Ecto neural progenitor cell (in vitro differentiated cells): ENCODE measurements at regions not wholly inside any gene's neighbourhood (a gene's known extent, or its start where the extent isn't known, plus 50 kb on each side); places are given as distances from the start of the nearest gene placed in this dataset.
"Not testable (repeated sequence)": the region's sequence is repeated elsewhere in the genome, so short reads cannot be mapped to it uniquely, and the experiment has no call there.

Experiments
- DNase-seq: peaks from one replicate; pipeline ENCODE4 v3.0.0-alpha.2; 2018; ENCODE audit warnings: low spot score

DNA sequence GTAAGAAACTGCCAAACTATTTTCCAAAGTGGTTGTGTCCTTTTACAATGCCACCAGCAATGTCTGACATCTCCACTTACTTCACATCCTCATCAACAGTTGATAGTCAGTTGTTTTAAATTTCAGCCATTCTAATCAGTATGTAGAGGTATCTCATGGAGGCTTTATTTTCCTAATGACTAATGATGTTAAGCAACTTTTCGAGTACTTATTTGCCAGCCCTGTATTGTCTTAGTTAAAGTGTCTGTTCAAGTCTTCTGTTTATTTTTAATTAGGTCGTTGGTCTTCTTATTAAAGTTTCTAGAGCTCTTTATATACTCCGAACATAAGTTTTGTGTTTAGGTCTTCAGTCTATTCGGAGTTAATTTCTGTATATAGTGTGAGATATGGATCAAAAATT lies 54.9 kb upstream of the NBPF12 start:
- not testable (repeated sequence) for DNase-seq

DNA sequence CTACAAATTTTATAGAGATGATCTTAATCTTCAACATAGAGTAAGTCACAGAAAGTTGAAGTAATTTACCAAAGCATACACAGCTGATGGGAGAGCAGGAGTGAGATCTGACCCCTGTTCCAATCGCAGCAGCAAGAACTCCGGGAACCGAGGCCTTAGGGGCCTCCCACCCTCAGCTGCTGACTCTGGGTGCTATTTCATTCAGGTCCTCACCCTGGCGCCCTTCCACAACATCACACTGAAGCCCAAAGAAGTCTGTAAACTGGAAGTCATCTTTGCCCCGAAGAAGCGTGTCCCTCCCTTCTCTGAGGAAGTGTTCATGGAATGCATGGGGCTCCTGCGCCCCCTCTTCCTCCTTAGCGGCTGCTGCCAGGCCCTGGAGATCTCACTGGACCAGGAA lies 57.0 kb upstream of the NBPF12 start:
- not testable (repeated sequence) for DNase-seq

- not testable (repeated sequence) for DNase-seq
These were observed 74.3 kb upstream of the NBPF12 start for GRCh38 chr1:146863799-146864319.

- DNase-seq: not testable (repeated sequence)
These were observed 85.0 kb upstream of the NBPF12 start for GRCh38 chr1:146853147-146853546.

DNA sequence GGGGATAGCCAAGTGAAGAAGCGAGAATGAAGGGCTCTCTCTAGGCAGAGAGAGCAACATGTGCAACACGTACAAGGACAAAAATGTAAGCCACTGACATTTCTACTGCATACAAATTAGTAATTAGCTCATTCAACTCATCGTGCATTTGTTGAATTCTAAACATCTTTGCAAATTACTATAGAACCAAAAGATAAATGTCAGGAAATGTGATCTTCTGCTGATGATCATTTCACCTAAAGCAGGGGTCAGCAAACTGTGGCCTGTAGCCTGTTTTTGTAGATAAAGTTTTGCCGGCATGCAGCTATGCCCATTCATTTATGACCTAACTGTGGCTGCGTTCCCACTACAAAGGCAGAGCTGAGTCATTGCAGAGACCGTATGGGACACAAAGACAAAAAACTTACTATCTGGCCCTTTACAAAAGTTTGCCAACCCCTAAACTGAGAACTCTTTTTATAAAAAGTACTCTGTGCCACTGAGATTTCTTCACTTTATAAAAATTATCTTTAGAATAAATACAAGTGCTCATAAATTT lies 87.7 kb upstream of the NBPF12 start:
- DNase-seq: not testable (repeated sequence)

DNA sequence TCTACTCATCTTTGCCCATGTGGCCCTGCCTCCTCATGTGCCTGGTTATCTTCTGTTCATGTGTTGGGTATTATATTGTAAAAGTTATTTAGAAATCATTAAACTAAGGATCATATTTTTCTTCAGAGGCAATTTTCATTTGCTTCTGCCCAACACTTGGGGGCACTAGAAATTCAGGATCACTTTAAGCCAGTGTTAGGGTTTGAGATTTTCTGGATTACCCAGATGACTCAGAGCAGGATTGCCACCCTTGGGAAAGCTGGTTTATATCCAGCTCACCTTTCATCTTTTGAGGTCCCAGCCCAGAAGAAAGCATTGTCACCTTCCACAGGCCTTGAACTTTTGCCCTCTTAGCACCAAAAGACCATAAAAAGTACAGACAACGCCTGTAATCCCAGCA lies 99.4 kb upstream of the NBPF12 start:
- not testable (repeated sequence) for DNase-seq

DNA sequence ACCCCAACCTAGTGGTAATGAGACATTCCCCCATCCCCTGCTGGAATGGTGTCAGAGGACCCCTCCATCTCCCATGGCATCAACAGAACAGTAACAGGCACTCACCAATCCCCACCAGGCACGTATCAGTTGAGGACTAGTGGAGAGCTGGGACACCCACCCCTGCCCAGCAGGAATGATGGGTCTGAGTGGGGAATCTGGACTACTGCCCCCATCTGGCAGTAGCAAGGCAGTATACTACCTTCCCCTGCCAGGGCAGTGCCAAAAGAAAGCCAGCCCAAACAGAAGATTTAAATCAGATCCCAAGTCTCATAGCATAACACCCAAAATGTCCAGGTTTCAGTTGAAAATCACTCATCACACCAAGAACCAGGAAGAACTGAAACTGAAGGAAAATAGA lies 111.2 kb upstream of the NBPF12 start:
- not testable (repeated sequence) for DNase-seq

GRCh38 chr1:146794236-146794635 lies 143.9 kb upstream of the NBPF12 start:
- DNase-seq: not testable (repeated sequence)

DNA sequence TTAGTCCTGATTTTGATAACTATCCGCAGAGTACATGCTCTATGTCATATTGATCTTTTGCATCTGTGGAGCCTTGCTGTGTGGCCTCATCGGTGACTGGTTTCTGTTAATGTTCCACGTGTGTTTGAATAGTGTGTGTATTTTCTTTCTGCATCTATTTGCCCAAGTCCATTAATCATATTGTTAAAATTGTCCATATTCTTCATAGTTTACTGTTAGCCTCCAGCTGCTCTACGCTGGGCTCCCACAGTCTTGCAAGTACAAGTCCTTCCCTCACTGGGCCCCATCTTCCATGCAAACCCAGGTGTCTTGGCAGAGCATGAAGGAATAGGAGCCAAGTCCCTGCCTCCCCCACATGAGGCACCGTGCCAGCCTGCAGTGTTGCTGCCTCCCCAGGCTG lies 145.4 kb upstream of the NBPF12 start:
- DNase-seq: not testable (repeated sequence)

- not testable (repeated sequence) for DNase-seq
These were observed 153.7 kb upstream of the NBPF12 start for GRCh38 chr1:146784212-146784940.

DNA sequence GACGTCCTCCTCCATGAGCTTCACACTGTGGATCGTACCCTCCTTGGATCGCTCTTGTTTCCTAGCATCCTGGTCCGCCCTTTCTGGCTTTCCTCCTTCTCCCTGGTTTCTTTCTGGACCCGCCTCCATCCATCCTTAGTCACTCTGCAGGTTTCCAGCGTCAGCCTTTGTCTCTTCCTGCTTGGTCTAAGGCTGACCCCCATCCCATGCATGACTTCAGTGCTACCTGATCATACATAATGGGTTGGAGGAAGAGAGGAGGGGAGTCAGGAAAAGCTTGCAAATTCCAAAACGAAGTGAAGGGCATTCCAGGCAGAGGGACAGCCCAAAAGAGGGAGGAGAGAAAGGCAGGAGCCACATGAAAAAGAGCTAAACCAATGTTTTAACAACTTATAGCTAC lies 156.9 kb upstream of the NBPF12 start:
- not testable (repeated sequence) for DNase-seq

DNA sequence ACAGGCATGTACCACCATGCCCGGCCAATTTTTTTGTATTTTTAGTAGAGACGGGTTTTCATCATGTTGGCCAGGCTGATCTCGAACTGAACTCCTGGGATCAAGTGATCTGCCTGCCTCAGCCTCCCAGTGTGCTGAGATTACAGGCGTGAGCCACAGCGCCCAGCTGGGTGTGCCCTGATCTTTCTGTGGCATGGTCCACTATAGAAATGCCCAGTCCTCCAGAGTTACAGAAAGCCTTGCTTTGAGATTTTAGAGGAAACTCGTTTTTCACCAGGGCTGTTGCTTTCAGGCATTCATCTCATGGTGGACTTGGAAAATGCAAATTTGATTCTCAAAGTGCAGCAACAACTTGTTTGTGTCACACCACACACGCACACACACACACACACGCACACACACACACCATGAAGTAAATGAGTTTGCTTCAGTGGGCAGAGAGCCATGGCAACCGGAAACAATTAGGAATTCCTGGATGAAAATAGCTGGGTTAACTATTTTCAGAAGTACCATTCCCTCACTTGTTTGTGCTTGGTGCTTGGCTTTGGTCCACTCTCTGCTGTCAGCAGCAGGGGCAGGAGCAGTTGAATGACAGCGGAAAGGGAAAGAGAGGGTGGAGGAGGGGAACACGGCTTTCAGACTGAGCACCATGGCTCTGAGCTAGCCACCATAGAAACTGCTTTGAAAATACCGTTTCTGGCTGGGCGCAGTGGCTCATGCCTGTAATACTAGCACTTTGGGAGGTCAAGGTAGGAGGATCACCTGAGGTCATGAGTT lies 160.1 kb upstream of the NBPF12 start:
- DNase-seq: not testable (repeated sequence)

GRCh38 chr1:146774988-146775387 lies 163.1 kb upstream of the NBPF12 start:
- DNase-seq: not testable (repeated sequence)

DNA sequence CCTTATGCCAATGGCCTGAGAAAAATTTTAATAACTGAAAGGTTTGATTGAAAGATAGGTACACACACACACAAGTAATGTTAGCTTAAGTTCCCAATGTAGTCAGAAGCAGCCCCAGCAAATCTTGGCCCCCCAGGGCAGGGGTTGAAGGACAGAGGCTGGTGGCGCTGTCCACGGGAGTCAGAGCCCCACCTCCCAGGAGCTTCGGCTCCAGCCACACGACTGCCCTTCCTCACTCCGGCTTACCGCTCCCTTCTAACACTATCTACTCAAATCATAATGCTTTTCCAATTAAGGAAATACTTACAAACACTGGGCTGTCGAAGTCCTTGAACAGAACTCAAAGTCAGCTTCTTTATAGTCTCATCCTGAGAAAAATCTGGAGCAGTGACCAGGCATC lies 163.9 kb upstream of the NBPF12 start:
- DNase-seq: not testable (repeated sequence)

DNA sequence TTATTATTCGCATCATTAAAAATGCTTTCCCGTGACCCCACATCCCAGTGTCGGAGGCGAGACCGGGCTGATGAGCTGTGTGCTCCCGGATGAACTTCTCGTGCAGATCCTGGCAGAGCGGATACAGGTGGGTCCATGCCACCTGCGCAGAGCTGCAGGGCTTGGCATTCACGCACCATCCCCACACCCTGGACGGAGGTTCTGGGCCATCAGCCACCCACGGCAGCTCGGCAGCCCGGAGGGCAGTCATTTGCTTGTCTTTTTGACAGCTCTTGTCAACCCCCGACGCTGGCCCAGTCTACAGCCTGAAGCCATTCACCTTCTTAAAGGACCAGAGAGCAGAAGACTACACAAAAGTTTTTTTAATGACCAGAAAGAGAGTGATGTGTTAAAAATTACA lies 166.7 kb upstream of the NBPF12 start:
- not testable (repeated sequence) for DNase-seq

- not testable (repeated sequence) for DNase-seq
These were observed 167.1 kb upstream of the NBPF12 start for GRCh38 chr1:146770998-146771397.

- not testable (repeated sequence) for DNase-seq
These were observed 174.9 kb upstream of the NBPF12 start for GRCh38 chr1:146763234-146763633.

- DNase-seq: not testable (repeated sequence)
These were observed 181.3 kb upstream of the NBPF12 start for GRCh38 chr1:146756858-146757257.

DNA sequence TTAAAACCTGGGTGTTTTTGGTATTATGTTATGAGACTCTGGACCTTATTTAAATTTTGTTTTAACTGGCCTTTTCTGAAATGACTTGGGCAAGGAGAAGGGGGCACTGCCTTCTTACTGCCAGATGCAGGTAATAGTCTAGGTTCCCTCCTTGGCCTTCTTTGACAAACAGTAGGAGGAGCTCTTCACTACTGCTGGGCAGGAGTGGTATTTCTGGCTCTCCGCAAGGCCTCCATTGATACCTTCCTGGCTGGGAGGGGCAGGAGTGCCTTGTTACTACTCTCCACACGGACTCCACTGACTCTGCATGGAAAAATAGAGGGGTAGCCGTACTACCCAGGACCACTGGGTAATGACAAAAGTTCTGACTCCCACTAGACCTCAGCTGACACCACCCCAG lies 189.4 kb upstream of the NBPF12 start:
- DNase-seq: not testable (repeated sequence)

DNA sequence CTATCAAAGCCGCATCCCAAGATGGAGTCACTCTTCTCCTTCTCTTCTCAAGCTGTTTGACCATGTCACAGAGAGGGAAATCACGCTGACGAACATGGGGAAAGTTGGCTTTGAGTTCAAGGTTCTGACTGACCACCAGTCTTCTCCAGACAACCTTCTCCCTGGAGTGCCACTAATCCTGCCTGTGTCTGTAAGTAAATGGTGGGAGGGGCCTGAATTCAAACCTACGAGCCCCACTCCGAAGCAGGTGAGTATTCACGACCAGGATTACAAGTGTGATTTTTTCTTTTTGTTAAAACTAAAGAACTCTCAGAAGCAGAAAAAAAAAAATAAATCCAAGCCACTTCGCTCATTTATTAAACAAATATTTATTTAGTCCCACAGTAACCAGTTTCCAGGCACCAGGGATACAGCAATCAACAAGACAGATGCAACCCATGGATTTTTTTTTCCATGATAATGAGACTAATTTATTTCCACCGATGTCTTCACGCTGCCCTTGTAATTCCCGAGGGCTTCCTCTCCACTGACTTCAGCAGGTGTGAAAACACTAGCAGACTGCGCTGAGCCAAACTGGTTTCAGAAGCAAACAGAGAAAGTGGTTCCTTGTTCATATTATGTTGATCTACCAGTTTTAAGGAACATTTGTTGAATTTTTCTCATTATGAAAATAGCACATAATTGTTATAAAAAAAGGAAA lies 206.0 kb upstream of the NBPF12 start:
- not testable (repeated sequence) for DNase-seq

GRCh38 chr1:146729642-146730344 lies 208.3 kb upstream of the NBPF12 start:
- not testable (repeated sequence) for DNase-seq
